Uterus (tissue), 2 donors: ENCODE measurements at regions not wholly inside any gene's neighbourhood (a gene's known extent, or its start where the extent isn't known, plus 50 kb on each side); places are given as distances from the start of the nearest gene placed in this dataset.

Experiments
- POLR2A ChIP-seq, 2 donors: fragments of 450-650 bp; IDR thresholded peaks; one replicate each; pipeline ENCODE4 v1.6.1; 2016; ENCODE audit warnings: antibody characterized with exemption in 2 of 2, mild to moderate bottlenecking in 1 of 2, moderate library complexity in 1 of 2
- TF ChIP-seq, protein P1 (sequence below), 4 experiments: fragments of 200-600 bp in 2 of 4; fragments of 450-650 bp in 2 of 4; sonication (generic) in 2 of 4; IDR thresholded peaks; one replicate each; pipeline ENCODE4 v1.5.1; 2016 to 2019; ENCODE audit warnings: antibody characterized with exemption in 4 of 4, mild to moderate bottlenecking in 2 of 4, moderate library complexity in 1 of 4

- TF ChIP-seq POLR2A (IDR thresholded peaks at IDR 0.05) = no peak
- TF ChIP-seq, protein P1, sequence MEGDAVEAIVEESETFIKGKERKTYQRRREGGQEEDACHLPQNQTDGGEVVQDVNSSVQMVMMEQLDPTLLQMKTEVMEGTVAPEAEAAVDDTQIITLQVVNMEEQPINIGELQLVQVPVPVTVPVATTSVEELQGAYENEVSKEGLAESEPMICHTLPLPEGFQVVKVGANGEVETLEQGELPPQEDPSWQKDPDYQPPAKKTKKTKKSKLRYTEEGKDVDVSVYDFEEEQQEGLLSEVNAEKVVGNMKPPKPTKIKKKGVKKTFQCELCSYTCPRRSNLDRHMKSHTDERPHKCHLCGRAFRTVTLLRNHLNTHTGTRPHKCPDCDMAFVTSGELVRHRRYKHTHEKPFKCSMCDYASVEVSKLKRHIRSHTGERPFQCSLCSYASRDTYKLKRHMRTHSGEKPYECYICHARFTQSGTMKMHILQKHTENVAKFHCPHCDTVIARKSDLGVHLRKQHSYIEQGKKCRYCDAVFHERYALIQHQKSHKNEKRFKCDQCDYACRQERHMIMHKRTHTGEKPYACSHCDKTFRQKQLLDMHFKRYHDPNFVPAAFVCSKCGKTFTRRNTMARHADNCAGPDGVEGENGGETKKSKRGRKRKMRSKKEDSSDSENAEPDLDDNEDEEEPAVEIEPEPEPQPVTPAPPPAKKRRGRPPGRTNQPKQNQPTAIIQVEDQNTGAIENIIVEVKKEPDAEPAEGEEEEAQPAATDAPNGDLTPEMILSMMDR (IDR thresholded peaks at IDR 0.05) = no peak
Observed at GRCh38 chr18:41558715-41559114, 396.3 kb upstream of the PIK3C3 start.
